HG02840 (cell line): ENCODE measurements at regions not wholly inside any gene's neighbourhood (a gene's known extent, or its start where the extent isn't known, plus 50 kb on each side); places are given as distances from the start of the nearest gene placed in this dataset.
"Not testable (repeated sequence)": the region's sequence is repeated elsewhere in the genome, so short reads cannot be mapped to it uniquely, and the experiment has no call there.

Experiments
- ATAC-seq: cut with Tn5 transposase; IDR thresholded peaks from one replicate; pipeline ENCODE4 v1.9.1; 2021; ENCODE audit warnings: mild to moderate bottlenecking, moderate library complexity, moderate number of reproducible peaks; ENCODE audit not compliant: unreplicated experiment, low FRiP score

- ATAC-seq = no peak
Measured at GRCh38 chr4:61011051-61011450, 189.1 kb upstream of the ADGRL3 start.

GRCh38 chr4:61011936-61012335, 188.2 kb upstream of the ADGRL3 start:
- not testable (repeated sequence) for ATAC-seq

DNA sequence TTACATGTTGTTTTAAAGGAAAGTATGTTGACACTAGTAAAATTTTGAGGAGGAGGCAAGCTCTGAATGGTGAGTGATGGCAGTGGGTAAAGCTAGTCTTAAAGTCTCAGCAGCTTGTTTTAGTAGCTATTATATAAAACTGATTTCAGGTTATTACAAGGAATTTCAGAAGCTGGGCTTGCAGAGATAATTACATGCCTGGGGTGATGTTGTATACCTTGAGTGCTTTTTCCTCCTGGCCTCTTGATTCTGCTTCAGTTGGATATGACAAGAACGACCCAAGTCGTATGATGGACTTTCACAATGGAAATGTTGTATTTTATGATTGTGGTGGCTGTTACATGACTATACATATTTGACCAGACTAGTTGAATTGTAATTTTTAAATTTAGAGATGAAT, 175.5 kb upstream of the ADGRL3 start:
- no peak for ATAC-seq

- no peak for ATAC-seq
Measured at GRCh38 chr4:61027939-61028338, 172.2 kb upstream of the ADGRL3 start.

- ATAC-seq = no peak
Measured at GRCh38 chr4:61036071-61036684, 163.9 kb upstream of the ADGRL3 start.

- no peak for ATAC-seq
Measured at GRCh38 chr4:61041527-61041926, 158.6 kb upstream of the ADGRL3 start.

DNA sequence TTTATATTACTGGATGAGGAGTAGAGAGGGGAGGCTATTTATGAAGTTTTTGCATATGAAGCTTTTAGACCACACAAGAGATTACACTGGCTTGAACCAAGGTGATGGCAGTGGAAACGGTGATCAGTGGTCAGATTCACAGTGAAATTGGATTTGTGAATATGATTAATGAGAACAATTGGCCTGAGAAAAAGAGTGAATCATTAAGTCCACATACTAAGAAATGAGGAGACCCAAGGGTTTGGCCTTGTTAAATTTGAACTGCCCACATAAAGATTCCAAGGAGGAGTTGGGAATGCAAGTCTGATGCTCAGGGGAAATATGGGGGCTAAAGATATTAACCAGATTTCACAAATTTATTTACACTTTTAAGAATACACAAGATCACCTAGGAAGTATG, 155.3 kb upstream of the ADGRL3 start:
- ATAC-seq = no peak

GRCh38 chr4:61049018-61049417, 151.1 kb upstream of the ADGRL3 start:
- ATAC-seq = no peak

- no peak for ATAC-seq
Measured at GRCh38 chr4:61067381-61067780, 132.7 kb upstream of the ADGRL3 start.

DNA sequence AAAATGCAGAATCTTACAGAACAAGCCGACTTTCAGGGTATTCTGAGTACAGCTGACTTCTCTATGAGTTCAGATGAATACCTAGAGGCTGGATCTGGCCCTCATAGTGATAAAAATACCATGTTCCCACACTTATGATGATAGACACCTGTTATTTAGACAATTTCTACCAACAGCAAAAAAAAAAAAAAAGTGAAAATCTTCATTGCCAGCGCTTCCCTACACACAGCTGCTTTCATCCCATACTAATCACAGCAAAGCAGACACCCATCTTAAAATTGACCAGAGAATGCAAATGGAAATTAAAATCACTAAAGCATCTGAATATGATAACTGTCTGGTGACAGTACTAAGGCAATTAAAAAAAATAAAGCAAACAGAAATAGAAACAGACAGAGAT, 132.1 kb upstream of the ADGRL3 start:
- no peak for ATAC-seq

DNA sequence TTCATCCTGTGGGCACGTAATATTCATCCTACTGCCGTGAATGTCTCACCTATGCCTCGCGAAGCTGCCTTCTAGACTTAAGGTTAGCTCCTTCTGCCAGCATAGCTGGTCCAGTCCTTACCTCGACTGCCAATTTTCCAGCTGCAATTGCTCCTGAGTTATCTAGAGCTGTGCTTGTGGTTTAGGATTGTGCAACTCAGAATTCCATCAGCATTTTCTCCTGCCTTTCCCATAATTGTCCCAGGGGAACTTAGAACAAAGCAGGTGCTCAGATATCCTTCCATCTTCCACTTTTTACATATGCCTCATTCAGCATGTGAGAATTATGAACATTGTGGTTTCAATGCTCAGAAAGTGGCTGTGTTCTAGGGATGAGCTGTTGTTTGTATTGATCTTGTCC, 131.4 kb upstream of the ADGRL3 start:
- ATAC-seq = no peak

DNA sequence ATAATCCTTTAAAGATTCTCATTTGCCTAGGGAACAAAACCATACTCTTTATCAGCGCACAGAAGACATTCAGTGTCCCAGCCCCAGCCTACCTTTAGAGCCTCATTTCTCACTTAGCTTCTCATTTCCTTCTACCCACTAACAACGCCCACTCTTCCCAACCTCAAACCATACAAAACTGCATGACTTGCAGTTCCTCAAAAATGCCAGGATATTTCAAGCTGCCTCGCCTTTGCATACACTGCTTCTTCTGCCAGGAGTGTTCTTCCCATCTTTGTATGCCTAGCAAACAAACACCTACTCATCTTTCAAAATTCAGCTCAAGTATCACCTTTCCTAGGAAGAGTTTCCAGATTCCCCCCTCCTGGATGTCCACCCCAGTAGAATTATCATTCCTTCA, 129.9 kb upstream of the ADGRL3 start:
- ATAC-seq = no peak

DNA sequence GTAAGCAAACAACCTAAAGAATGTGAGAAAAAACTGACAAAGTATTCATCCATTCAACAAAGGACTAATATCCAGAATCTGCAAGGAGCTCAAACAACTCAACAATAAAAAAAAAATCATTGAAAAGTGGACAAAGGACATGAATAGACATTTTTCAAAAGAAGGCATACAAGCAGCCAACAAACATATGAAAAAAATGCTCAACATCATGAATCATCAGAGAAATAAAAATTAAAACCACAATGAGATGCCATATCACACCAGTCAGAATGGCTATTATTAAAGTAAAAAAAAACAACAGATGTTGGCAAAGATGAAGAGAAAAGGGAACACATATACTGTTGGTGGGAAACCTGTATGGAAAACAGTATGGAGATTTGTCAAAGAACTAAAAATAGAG, 120.7 kb upstream of the ADGRL3 start:
- no peak for ATAC-seq

DNA sequence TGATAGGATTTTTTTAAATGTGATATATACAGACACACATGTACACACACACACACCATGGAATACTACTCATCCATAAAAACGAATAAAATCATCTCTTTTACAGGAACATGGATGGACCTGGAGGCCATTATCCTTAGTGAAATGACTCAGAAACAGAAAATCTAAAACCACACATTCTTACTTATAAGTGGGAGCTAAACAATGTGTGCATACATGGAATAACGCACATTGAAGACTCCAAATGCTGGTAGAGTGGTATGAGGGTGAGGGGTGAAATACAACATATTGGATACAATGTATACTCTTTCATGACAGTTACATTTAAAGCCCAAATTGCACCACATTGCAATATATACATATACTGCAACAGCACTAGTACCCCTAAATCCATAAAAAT, 120.2 kb upstream of the ADGRL3 start:
- no peak for ATAC-seq

GRCh38 chr4:61085534-61085933, 114.6 kb upstream of the ADGRL3 start:
- ATAC-seq = no peak

- no peak for ATAC-seq
Measured at GRCh38 chr4:61086357-61086756, 113.8 kb upstream of the ADGRL3 start.

DNA sequence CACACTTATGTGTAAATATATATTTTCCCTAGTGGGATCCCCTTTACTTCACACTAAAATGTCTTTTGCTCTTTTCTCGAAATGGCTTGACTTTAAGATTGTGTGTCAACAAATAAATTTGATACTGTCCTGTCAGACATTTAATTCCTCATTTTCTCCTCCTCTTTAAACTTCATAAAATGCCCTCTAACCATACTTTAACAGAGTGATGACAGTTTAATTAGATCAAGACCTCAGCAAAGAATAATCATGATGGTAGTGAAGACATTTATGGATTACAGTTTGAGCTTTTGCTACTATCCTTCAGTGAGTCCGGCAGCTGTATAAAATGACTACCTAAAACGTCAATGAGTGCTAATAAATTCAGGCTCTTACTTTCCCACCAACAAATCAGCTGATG, 113.1 kb upstream of the ADGRL3 start:
- ATAC-seq = no peak

- ATAC-seq = no peak
Measured at GRCh38 chr4:61094854-61095598, 105.1 kb upstream of the ADGRL3 start.

- ATAC-seq = no peak
Measured at GRCh38 chr4:61128682-61129081, 71.4 kb upstream of the ADGRL3 start.

DNA sequence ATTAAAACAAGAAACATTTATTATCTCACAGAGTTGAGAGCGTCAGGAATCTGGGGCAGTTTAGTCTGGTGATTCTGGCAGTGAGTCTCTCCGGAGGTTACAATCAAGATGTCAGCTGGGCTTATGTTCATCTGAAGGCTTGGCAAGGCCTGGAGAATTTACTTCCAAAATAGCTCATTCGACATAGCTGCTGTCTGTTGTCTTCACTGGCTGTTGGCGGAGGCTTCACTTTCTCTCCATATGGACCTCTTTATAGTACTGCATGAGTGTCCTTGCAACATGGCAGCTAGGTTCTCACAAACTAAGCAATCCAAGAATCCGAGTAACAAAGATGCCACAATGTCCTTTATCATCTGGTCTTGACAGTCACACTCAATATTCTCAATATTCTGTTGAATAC, 70.2 kb upstream of the ADGRL3 start:
- no peak for ATAC-seq

DNA sequence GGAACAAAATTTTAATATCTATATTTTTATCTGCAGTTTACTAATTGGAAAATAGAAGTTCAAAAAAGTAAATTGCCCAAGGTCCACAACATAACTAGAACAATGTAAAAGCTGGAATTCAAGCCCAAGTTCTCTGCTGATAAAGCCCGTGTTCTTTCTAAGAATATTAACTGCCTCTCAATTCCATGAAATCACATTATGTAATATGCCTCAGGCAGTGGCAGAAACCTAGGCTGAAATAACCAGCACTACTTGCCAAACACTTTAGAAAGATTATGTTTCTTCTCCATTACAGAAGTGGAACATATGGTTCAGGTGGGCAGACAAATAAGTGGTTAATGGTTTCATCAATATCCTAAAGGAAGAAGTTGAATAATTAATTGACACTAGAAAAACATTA, 56.7 kb upstream of the ADGRL3 start:
- no peak for ATAC-seq

GRCh38 chr4:61149278-61149677, 50.8 kb upstream of the ADGRL3 start:
- no peak for ATAC-seq
